GM12891 (cell line): ENCODE measurements at regions not wholly inside any gene's neighbourhood (a gene's known extent, or its start where the extent isn't known, plus 50 kb on each side); places are given as distances from the start of the nearest gene placed in this dataset.

Experiments
- DNase-seq: peaks from one replicate; pipeline ENCODE4 v3.0.0; 2011; ENCODE audit warnings: low spot score; ENCODE audit not compliant: insufficient read length
- FAIRE-seq: peaks from 2 replicates; lab custom pipeline; 2011; peaks lifted over from hg19 to GRCh38; lab: Jason Lieb, UNC
- PAX5 ChIP-seq: IDR thresholded peaks from 2 replicates; pipeline ENCODE4 v1.6.1; 2011; ENCODE audit warnings: low read length, moderate library complexity, mild to moderate bottlenecking; ENCODE audit not compliant: insufficient read depth, severe bottlenecking
- POLR2A ChIP-seq: IDR thresholded peaks from 2 replicates; pipeline ENCODE4 v1.6.1; 2011; ENCODE audit warnings: low read depth, low read length, control low read depth
- POLR2AphosphoS5 ChIP-seq: IDR thresholded peaks from 2 replicates; pipeline ENCODE4 v1.6.1; 2011; ENCODE audit warnings: low read depth, low read length, control low read depth
- POU2F2 ChIP-seq: IDR thresholded peaks from 2 replicates; pipeline ENCODE4 v1.6.1; 2011; ENCODE audit warnings: low read depth, mild to moderate bottlenecking, control low read depth, low read length, moderate library complexity
- SPI1 ChIP-seq: IDR thresholded peaks from 2 replicates; pipeline ENCODE4 v1.6.1; 2011; ENCODE audit warnings: low read depth, low read length, control low read depth
- TAF1 ChIP-seq: IDR thresholded peaks from 2 replicates; pipeline ENCODE4 v1.6.1; 2011; ENCODE audit warnings: low read depth, low read length, control low read depth

DNA sequence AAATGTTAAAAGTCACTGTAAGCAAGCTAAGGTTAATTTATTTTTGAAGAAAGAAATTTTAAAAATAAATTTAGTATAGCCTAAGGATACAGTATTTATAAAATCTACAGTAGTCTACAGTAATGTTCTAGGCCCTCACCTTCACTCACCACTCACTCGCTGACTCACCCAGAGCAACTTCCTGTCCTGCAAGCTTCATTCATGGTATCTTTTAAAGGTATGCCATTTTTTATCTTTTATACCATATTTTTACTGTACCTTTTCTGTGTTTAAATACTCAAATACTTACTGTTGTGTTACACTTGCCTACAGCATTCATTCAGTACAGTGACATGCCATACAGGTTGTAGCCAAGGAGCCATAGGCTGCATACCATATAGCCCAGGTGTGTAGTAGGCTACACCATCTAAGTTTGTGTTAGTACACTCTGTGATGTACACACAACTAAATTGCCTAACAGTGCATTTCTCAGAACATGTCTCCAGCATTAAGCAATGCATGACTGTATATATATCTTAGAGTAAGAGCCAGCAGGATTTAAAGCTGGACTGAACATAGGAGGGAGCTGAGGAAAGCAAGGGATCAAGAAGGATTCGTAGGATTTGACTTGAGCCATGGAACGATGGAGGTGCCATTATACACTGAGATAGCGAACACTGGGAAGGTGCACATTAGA, 83.1 kb upstream of the KLF7 start:
- no peak for DNase-seq
- no peak for FAIRE-seq
- no peak for TF ChIP-seq POU2F2
- TF ChIP-seq PAX5 = no peak
- TF ChIP-seq POLR2AphosphoS5 = no peak
- TF ChIP-seq POLR2A = no peak
- TF ChIP-seq TAF1 = no peak
- no peak for TF ChIP-seq SPI1

DNA sequence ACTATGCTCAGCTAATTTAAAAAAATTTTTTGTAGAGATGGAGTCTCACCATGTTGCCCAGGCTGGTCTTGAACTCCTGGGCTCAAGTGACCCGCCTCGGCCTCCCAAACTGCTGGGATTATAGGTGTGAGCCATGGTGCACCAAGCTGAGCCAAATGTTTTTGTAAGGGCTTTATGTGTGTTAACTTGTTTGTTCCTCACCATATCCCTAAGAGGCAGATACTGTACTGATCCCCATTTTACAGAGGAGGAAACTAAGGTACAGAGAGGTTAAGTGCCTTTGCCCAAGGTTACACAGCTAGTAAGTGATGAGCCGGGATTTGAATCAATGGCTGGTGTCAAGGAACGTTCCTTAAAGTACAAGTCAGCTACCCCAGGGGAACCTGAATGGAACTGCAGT, 85.3 kb upstream of the KLF7 start:
- no peak for FAIRE-seq

DNA sequence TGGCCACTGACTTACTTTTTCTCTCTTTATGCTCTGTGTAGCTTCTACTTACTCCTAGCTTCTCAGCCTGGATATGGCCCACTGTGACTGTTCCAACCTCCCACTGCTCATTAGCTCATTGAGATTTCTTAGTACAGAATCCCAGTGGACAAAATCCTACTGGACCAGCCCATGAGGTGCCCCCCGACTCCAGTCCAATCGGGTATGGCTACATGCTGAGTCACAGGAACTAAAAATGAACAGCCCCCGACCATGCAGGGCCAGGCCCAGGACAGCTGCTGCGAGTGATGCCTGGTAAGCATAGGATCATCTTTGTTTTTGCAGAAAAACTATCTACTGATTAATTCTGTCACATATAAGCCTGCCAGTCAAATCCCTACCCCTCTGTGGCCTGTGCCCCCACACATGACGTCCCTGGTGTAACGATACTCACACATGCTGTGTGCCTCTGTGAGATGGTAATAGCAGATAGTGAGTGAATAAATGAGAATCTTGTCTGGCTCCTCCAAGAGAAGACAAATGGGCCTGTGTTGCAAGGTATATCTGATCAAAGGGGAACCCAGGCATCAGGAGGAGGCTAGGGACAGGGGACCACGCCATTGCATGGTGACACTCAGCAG, 85.9 kb upstream of the KLF7 start:
- TF ChIP-seq POLR2A = no peak
- DNase-seq (no peak), FAIRE-seq (no peak)

More for the DNA sequence above, 85.3 kb upstream of the KLF7 start:
- no peak for DNase-seq
- TF ChIP-seq SPI1 (no peak), POU2F2 (no peak), POLR2A (no peak), PAX5 (no peak), POLR2AphosphoS5 (no peak), TAF1 (no peak)

DNA sequence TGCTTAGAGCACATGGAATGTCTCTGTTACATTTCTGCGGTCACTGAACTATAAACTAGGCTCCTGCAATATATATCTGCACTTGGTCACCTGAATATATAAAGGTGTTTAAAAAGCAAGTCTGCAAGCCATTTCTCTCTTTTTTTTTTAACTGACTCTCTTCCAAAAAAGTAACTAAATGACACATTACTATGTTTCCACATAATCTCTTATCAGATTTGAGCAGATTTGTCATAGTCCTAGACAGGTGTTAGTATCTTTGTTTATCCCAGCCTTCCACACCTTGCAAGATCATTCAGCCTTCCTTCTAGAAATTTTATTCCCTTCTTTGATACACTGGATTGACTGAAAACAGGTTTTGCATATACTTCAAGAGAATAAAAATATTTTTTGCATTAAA, 86.7 kb upstream of the KLF7 start:
- no peak for TF ChIP-seq SPI1
- TF ChIP-seq POU2F2 = no peak
- TF ChIP-seq POLR2A = no peak
- no peak for TF ChIP-seq POLR2AphosphoS5
- no peak for TF ChIP-seq TAF1
- no peak for TF ChIP-seq PAX5
- DNase-seq (no peak), FAIRE-seq (no peak)

DNA sequence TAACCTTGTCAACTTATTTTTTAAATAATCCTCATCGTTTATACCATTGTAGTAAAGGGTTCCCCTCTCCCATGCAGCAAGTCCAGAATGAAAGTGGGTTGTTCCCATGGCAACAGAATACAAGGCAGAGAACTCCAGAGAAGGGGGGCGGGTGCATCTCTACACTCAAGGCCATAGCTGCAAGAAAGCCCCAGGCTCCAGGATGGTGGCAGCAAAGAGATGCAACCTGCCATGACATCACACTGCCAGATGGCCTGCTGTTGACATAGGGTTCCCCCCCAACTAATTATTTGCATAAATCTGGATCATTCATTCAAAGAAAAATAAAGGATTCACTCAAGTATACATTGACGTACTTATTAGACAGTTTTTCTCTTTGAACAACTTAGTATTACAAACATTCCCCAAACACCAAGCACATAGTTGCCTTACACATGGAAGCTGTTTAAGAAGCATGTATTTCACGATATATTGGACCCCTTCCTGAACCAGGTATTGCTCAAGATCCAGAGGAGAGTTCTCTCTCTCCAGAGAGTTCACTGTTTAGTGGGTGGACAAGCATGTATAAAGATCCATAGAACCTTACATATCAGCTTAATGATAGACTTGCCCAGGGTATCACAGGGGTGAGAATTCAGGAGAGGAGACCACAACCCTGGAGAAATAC, 87.4 kb upstream of the KLF7 start:
- DNase-seq (no peak), FAIRE-seq (no peak)
- TF ChIP-seq POU2F2 = 0 out of 2 replicates have a peak, but pooled peaks have one; percentile 65
- no peak for TF ChIP-seq POLR2A

DNA sequence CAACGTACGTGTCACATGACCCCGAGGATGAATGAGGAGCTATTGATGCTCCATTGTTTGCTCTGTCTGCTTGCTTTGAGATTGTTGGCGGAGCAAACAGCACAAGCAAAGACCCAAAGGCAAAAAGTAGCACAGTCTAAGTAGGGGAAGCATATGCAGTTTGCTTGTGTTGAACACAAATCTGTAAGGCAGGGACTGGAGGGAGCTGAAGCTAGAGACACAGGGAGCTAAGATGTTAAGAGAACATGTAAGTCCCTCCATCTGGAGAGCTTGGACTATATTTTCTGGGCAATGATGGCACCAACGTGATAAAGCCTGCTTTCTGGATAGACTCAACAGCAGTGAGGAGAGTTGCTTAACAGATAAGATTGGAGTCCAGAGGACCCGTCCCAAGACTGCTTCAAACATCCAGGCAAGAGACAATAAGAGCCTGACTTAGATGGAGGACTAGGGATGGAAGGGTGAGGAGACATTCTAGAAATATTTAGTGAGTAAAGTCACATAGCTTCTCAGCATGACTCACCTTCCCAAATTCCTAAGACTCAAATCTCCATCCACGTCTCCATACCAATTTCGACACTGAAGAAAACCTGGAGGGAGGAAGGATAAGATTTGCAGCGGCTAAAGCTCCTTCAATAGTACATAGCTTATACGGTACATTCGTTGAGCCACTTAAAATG, 88.1 kb upstream of the KLF7 start:
- no peak for FAIRE-seq
- TF ChIP-seq PAX5 = no peak
- TF ChIP-seq POLR2A = no peak
- no peak for TF ChIP-seq TAF1
- no peak for TF ChIP-seq POU2F2
- TF ChIP-seq SPI1 = no peak
- no peak for TF ChIP-seq POLR2AphosphoS5
- no peak for DNase-seq

DNA sequence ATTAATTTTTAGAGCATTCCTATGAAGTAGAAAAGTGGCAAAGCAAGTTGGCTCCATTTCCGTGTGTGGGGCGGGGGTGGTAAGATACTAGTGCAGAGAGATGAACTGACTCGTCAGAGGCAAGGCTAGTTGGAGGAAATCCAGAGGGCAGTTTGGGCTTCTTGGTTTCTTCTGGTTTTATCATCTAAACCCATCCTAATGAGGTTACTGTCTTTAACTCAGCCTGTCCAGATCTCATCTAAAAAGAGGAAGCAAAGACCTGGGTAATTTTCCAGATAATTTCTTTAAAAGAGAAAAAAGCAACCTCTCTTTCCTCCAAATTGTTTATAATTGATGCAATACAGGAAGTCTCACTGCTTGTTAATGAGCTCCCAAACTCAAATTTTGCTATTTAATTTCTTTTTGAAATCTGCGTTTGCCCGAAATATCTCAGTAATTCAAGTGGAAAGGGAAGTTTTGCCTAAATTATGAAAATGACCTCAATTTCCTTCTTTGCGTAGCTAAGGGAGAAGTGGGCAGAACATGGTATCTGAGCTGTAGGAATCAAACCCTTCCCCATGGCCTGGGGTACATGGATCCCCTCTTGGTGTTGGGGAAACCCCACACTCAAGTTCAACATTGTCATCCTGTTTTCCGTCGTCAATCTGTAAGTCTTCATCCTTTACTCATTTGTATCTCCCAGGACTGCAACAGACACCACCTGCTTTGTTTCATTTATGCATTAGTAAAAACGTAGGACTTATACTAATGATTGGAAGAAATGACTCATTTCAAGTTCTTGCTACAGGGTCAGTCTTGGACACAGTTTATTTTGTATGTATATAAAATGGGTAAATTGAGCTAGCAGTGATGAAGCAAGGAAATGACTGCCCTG, 89.1 kb upstream of the KLF7 start:
- no peak for TF ChIP-seq POLR2A
- TF ChIP-seq PAX5 = no peak
- TF ChIP-seq SPI1 = no peak
- no peak for TF ChIP-seq POU2F2
- FAIRE-seq (peak; percentile 71), DNase-seq (no peak)

DNA sequence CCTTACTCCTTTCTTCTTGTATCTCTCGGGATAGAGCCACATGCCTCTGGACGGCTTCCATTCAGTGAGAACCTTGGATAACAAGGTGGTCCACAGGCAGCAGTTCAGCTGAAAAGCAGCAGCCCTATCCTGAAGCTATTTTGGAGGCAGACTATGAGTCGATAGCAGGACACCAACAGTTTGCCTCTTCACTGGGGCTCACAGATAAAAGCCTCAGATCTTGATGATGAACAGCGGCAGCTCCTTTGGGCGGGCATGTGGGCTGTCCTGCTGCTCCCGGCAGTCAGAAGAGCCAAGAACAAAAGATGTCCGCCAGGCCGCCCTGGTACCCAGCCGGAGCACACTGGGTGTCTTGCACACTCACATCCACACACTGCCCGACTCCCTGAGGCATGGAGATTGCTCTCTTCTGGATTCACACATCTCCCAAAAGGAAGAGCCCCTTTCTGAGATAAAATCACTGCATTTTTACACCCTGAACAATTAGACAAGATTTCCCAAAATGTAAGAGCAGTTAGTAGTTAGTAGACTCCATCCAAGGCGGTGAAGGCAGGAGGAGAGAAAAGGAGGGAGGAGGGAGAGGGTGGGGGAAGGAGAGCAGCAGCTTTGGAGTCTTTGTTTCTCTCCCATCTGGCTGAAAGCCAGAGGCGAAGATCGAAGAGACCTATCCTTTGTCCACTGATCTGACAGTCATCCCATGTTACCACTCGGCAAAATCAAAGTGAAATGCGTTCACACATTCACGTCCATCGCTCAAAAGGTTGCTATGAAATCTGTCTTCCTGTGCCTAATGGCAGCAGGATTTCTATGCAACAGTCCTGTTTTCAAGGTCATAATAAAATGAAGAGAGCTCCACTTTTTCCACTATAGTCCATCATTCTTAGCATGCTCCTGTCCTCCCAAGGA, 90.1 kb upstream of the KLF7 start:
- TF ChIP-seq POLR2AphosphoS5 (no peak), POU2F2 (no peak), PAX5 (no peak), POLR2A (no peak), TAF1 (no peak), SPI1 (no peak)
- FAIRE-seq (no peak), DNase-seq (no peak)
